ENCODE measurements at regions not wholly inside any gene's neighbourhood (a gene's known extent, or its start where the extent isn't known, plus 50 kb on each side); places are given as distances from the start of the nearest gene placed in this dataset.
"Not testable (repeated sequence)": the region's sequence is repeated elsewhere in the genome, so short reads cannot be mapped to it uniquely, and the experiment has no call there.

DNA sequence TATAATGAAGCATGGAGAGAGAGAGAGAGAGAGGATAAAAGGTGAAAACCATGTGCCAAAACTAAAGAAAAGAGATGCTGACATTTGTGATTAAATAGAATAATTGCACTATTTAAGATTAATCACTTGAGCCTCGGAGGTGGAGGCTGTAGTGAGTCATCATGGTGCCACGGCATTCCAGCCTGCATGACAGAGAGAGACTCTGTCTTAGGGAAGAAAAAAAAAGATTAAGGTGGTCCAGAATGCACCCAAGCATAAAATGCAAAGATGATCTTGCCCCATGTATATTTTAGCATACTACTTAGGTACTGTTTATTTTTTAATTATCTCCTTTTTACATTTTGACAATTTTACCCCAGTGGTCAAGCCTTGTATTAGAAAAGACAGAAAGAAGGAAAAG is 742.5 kb downstream of the SPATA31A1 start:
- DNase-seq; ATAC-seq; intact Hi-C loops (cut with DNase I, micrococcal nuclease): not testable (repeated sequence)

DNA sequence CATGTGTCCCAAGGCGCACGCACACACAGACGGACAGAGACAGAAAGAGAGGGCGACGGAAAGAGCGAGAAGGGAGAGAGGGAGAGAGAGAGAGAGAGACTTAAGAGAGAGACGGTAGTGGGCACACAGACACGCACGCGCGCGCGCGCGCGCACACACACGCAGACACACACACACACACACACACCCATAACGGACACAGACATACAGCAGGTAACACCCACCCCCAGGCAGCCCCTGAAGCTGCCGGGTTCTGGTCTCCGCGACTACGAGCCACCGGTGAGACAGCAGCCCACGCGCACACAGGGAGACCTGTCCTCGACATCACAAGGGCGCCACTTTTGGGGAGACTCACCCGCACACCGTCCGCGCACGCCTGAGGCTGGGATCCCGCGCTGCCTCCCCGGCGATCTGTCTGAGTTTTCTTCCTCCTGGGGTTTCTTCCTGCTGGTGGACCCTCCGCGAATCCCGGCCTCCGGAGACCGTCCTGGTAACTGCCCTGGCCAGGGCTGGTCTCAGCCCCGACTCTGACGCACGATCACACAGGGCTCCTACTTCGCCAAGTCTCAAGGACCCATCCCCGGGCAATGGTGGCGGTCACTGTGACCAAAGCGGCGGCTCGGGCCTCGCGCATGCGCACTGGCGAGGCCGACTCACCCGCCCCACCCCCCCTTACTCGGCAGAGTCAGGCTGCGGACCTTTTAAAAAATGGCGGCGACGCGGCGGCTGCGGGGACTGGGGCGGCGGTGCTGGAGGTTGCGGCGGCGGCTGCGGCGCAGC is 750.7 kb downstream of the SPATA31A1 start:
- intact Hi-C loops (cut with DNase I, micrococcal nuclease), result not testable (repeated sequence)
- peak; percentile 32 to 37 for DNase-seq
- peak; percentile 80 for ATAC-seq

DNA sequence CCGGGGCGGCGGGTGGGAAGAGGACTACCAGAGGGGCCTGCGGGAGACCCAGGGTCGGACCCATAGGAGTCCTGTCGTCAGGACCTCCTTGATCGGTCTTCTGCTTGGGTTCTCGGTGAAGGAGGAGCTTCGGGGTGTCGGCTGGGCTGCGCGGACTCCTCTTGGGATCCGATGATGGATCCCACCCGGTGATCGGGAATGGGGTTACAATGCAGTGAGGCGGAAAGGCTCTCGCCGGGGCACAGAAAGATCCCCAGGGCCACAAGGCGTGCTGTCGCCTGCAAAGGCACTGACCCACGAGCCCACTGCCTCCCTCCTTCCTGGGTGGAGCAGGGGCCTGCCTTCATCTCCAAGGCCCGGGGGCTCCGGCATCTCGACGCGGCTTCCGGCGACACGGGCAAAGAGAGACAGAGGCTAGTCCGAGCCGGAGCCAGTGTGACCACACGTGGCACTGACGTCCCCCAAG is 751.3 kb downstream of the SPATA31A1 start:
- intact Hi-C loops (cut with DNase I, micrococcal nuclease); ATAC-seq; DNase-seq: not testable (repeated sequence)

DNA sequence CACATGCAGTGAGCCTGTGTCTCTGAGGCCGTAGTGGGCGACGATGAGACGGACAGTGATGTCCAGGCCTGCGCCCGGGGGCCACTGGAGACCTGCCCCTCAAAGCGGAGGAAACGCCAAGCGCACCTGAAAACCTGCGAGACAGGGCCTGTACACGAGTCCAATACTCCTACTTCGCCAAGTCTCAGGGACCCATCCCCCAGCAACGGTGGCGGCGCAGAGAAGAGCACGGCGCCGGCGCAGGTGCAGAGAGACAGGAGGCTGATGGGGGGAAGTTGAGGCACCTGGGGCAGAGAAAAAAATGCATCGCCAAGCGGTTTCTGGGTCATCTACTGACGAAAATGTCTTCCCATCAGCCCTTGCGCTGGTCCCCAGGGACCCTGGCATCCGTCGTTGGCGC is 751.8 kb downstream of the SPATA31A1 start:
- DNase-seq; ATAC-seq; intact Hi-C loops (cut with DNase I, micrococcal nuclease): not testable (repeated sequence)

DNA sequence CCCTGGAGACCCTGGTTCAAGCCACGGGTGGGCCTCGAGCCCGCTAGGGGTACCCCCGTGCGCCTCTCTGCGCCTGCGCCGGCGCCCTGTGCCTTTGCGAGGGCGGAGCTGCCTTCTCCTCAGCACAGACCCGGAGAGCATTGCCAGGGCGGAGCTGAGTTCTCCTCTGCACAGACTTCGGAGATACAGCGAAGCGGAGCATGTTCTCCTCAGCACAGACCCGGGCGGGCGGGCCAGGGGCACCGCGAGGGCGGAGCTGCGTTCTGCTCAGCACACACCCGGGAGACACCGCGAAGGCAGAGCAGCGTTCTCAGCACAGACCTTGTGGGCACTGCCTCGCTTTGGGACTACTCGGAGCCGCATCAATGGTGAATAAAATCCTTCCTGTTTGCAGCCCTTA is 753.0 kb downstream of the SPATA31A1 start:
- ATAC-seq; DNase-seq; intact Hi-C loops (cut with DNase I, micrococcal nuclease): not testable (repeated sequence)

DNA sequence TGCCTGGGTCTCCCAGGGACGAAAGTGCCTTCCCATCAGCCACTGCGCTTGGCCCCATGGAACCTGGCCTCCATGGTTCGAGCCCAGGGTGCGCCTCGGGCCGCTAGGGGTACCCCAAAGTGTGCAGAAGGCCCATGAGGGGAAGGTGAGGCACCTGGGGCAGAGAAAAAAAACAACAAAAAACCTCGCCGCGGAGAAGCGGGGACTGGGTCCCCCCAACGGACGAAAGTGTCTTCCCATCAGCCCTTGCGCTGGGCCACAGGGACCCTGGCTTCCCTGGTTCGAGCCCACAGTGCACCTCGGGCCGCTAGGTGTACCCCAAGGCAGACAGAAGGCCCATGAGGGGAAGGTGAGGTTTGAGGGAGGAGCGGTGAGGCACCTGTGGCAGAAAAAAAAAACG is 755.3 kb downstream of the SPATA31A1 start:
- ATAC-seq; intact Hi-C loops (cut with DNase I, micrococcal nuclease); DNase-seq: not testable (repeated sequence)

DNA sequence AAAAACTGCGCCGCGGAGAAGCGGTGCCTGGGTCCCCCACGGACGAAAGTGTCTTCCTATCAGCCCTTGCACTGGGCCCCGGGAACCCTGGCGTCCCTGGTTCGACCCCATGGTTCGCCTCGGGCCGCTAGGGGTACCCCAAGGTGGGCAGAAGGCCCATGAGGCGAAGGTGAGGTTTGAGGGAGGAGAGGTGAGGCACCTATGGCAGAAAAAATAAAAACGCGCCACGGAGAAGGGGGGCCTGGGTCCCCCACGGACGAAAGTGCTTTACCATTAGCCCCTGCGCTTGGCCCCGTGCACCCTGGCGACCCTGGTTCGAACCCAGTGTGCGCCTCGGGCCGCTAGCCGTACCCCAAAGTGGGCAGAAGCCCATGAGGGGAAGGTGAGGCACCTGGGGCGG is 756.1 kb downstream of the SPATA31A1 start:
- DNase-seq, result peak in 1 of 2 donors; percentile 3
- ATAC-seq; intact Hi-C loops (cut with DNase I, micrococcal nuclease): not testable (repeated sequence)

DNA sequence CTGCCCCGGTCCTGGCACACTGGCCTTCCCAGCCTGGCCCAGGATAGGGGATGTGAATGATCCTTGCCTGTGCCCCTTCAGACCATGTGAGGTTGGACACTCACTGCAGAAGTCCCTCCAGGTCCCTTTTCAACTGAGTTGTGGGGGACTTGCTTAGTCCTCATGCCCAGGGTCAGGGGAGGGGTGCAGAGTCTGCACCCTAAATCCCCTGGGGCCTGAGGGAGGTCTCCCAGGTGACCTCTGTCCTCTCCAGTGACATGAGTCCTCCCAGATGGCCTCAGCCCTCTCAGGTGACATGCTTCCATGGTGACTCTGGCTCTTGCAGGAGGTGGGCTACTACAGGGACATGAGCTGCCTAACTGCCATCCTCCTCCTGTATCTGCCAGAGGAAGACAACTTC is 775.1 kb downstream of the SPATA31A1 start:
- intact Hi-C loops (cut with DNase I, micrococcal nuclease); DNase-seq; ATAC-seq: not testable (repeated sequence)

DNA sequence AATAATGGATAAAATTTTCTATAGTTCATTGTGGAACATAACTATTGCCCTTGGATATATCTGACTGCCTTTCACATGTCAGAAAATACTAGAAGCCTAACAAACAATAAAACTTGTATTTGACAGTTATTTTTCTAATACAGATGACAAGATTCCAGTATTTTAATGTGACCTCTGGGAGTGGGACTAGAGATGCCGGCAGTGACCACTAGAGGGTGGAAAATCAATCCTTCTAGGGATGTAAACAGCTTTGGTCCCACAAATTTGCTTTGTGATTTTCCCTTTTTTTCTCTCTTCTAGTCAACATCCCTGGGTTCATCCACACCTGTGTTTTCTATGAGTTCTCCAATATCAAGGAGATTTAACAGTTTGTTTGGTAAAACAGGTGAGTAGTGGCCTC is 813.7 kb downstream of the SPATA31A1 start:
- ATAC-seq; intact Hi-C loops (cut with DNase I, micrococcal nuclease); DNase-seq: not testable (repeated sequence)

DNA sequence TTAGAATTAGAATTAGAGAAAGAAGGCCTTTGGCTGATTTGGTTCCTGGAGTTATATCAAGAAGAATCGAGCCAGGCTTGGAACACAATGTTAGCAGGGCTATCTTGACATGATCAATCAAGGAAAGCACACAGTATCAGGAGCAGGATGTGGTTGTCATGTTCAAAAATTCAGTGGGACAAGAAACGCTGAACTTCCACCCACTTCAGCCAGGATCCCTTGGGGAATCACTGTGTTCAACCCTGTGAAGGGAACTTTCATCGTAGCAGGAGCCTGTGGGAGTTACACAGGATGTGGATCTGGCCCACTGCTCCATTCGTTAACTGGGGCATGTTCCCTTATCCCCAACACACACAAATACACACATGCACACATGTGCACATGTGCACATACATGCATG is 817.8 kb downstream of the SPATA31A1 start:
- ATAC-seq; DNase-seq; intact Hi-C loops (cut with DNase I, micrococcal nuclease): not testable (repeated sequence)

DNA sequence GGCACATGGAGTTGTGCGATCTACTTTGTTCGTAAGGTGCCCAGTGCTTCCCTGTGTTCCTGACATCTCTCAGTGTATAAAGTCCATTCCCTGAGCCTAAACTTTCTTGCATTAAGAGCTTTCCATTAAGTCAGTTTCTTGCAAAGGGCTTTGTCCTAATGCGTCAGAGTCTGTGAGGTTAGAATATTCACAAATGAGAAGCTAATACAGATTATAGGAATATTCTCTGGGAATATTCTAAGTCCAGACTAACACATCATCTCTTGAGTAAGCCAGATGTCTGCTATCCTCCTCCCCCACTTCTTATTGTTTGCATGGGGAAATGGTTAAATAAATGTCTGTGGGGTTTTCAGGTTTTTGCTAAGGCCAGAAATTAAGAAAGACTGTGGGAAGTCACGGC is 818.6 kb downstream of the SPATA31A1 start:
- ATAC-seq; DNase-seq; intact Hi-C loops (cut with DNase I, micrococcal nuclease): not testable (repeated sequence)

DNA sequence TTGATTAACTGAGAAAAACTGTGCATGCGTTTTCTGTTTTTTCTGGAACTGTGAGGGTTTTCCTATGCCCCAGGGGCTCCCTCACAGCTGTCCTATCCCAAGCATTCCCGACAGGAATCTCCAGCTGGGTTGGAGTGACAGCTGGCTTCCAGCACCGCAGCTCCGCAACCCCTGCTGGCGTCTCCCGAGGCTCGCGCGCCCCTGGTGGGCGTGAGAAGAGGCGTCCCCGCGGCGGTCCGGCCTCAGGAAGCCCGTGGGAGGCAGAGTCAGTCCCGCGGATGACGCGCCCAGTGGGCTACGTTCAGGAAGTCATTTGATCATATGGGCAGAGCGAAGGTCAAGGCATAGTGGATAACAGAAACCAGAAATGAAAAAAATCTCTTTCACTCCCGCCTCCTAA is 821.9 kb downstream of the SPATA31A1 start:
- ATAC-seq; DNase-seq; intact Hi-C loops (cut with DNase I, micrococcal nuclease): not testable (repeated sequence)

DNA sequence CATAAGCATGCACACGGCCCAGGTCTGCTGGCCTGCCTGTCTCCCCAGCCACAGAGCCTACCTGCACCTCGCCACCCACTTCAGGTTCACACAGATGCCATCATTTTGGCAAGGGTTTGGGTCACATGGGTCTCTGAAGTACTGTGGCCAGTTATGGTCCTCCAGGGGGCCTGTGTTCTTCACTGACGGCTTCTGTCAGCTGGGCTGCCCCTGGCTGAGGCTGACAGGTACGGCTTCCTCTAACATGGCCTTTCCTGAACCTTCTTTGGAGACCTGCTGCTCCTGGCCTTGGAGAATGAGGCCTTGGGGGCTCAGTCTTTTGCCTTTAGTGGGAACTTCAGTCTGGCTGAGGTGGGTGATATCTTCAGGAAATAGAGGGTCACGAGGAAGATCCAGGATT is 835.9 kb downstream of the SPATA31A1 start:
- not testable (repeated sequence) for DNase-seq

DNA sequence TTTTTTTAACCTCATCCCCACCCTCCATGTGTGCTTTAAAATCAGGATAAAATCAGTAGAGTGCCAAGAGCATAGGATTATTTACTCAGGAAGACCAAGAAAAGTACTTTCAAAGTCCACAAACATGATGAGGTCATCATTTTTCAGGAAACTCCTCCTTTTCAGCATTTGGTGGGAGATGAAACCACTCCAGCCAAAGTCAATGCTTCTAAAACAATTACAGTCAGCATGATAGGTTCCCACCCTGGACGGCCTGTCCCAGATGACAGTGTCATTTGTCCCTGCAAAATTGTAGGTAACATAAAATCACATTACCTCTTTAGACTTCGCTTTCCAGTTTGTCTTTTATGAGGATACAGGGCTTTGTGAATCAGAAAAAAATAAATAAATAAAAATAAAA is 836.7 kb downstream of the SPATA31A1 start:
- ATAC-seq; DNase-seq; intact Hi-C loops (cut with DNase I, micrococcal nuclease): not testable (repeated sequence)

More for the DNA sequence above, 835.9 kb downstream of the SPATA31A1 start:
- intact Hi-C loops (cut with DNase I, micrococcal nuclease); ATAC-seq: not testable (repeated sequence)

DNA sequence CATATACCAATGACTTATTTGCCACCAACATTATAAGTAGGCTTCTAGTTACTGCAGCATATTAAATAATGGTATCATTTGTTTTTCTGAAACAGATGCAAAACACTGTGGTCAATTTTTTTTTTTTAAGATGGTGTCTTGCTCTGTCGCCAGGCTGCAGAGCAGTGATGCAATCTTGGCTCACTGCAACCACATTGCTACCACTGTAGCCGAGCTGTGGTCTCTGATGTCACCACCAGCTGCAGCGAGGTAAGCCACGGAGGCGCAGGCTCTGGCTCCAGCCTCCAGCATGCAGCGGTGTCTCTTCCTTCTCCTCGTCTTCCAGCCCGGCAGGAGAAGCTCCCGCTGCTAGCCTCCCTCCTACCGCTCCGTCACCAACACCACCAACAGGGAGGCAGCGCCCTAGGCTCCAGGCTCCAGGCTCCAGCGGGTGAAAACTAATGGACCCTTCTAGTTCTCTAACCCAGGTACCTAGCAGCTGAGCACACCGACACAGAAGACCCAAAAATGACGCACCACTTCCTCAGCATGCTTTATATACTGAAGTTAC is 840.8 kb downstream of the SPATA31A1 start:
- intact Hi-C loops (cut with DNase I, micrococcal nuclease); ATAC-seq: not testable (repeated sequence)
- DNase-seq, result peak in 1 of 2 donors; percentile 13

DNA sequence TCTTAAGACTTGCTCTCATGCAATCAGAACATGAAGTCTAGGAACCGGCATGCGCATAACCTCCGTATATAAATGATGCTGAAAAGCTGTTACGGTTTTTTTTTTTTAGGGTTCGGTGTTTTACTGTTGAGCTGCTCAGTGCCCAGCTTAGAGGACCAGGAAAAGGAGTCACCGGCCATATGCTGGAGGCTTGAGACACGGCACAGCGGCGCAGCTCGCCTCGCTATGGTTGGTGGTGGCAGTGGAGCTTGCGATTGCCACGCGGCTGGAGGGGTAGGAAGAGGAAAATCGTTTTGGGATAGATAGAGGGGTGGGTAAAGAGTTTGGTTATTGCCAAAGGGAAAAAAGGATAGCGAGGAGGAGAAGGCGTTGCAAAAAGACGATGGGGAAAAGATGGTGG is 841.3 kb downstream of the SPATA31A1 start:
- DNase-seq; ATAC-seq; intact Hi-C loops (cut with DNase I, micrococcal nuclease): not testable (repeated sequence)

DNA sequence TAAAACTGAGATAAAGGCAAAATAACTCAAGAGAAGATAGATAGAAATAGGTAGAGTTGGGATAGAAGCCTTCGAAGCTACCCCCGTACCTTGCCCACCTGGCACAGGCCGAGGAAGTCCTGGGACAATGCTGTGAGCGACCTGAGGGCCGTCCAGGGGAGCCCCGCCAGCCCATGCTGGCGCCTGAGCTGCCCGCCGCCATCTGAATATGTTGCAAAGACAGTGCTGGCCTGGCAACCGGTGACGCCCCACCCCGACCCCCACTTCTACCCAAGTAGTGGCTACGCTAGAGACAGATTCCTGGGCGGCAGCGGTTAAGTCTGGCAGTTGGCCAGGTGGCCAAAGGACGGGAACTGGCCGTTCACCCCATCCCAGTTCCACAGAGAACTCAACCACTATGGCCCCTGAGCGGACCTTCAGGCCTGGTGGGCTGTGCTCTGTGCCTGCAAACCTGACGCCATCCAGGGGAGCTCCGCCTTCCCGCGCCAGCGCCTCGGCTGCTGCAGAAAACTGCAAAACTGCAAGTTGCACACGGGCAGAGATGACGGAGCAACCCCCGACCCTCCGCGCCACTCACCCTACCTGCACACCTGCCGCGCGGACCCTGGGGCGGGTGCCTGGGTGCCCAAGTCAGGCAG is 866.2 kb downstream of the SPATA31A1 start:
- DNase-seq; ATAC-seq; intact Hi-C loops (cut with DNase I, micrococcal nuclease): not testable (repeated sequence)

DNA sequence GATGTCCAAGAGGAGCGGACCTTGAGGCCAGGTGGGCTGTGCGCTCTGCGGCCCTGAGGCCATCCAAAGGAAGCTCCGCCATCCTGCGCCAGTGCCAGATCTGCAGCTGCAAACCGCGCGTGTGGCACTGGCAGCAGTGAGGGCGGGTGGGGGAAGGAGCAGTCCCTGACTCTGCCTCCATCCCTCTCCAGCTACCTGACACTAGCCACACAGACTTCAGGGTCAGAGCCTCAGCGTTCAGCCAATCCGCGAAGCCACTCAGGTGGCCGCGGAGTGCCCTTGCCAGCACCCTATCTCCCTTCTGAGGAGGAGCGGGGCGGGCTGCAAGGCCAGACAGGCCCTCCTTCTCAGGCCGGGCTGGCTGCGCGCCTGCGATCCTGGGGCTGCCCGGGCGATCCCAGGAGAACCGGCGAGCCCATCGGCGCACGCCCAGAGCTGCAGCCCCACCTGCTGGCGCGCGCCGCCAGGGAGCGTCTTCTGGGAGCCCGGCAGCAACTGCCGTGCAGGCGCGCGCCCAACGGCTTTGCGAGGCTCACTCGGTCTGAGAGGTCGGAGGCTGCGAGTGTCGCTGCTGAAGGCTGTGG is 867.2 kb downstream of the SPATA31A1 start:
- intact Hi-C loops (cut with DNase I, micrococcal nuclease), result not testable (repeated sequence)
- DNase-seq, result peak in 1 of 2 donors; percentile 43

DNA sequence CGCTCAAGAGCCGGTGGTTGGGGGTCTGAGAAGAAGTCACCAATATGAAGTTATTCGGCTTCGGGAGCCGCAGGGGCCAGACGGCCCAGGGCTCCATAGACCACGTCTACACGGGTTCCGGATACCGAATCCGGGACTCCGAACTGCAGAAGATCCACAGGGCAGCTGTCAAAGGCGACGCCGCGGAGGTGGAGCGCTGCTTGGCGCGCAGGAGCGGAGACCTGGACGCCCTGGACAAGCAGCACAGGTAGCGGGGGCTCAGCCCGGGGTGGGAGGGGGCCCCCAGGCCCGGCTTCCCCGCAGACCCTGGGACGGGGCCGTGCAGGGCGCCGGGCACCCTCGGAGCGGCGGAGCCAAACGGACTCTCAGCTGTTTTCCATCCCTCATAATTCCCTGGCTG is 867.9 kb downstream of the SPATA31A1 start:
- DNase-seq, result peak; percentile 5 to 11
- ATAC-seq; intact Hi-C loops (cut with DNase I, micrococcal nuclease): not testable (repeated sequence)

More for the DNA sequence above, 867.2 kb downstream of the SPATA31A1 start:
- ATAC-seq, result peak; percentile 68
